ENCODE measurements at regions not wholly inside any gene's neighbourhood (a gene's known extent, or its start where the extent isn't known, plus 50 kb on each side); places are given as distances from the start of the nearest gene placed in this dataset.
"Not testable (repeated sequence)": the region's sequence is repeated elsewhere in the genome, so short reads cannot be mapped to it uniquely, and the experiment has no call there.

DNA sequence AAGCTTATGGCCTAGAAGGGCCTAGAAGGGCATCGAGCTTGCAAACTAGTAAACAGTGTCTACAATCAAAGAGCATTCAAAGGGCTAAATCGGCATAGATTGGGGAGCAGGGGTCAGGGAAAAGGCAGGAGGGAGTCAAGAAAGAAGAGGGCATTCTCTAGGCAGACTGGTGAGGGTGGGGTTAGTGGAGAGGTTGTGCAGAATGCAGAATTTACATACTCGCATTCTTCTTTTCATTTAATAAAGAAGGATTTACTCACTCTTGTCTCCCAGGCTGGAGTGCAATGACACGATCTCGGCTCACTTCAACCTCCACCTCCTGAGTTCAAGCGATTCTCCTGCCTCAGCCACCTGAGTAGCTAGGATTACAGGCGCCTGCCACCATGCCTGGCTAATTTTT, 110.7 kb downstream of the TRIM43 start:
- Histone ChIP-seq H3K9me3 (ENCODE audit: control insufficient read depth in 1 of 2, insufficient read depth in 1 of 2, low read depth in 1 of 2, low read length in 2 of 2) (no peaks in the 10 kb centered on the region), H3K9ac (ENCODE audit: low read length) (no peak overlapping the region), H2AFZ (ENCODE audit: low read depth, low read length, poor library complexity, severe bottlenecking) (no peak overlapping the region), H4K20me1 (ENCODE audit: insufficient read depth) (no peaks in the 10 kb centered on the region), H3K27ac (ENCODE audit: low read depth, low read length) (no peak overlapping the region), H3K27me3 (ENCODE audit: insufficient read depth, low read length) (peaks cover 9% of the 10 kb centered on the region; the same call in 1 of the 2 replicates), H3K4me1 (ENCODE audit: control insufficient read depth in 1 of 2, insufficient read depth in 2 of 2, low read length in 2 of 2) (no peaks in the 10 kb centered on the region), H3K4me3 (replicated peaks in 1 of 2; ENCODE audit: low read depth in 1 of 2, low read length in 2 of 2) (no peak overlapping the region), H3K79me2 (ENCODE audit: insufficient read depth, low read length) (no peaks in the 10 kb centered on the region), H3K36me3 (ENCODE audit: control insufficient read depth in 1 of 2, insufficient read depth in 2 of 2, low read length in 2 of 2) (no peaks in the 10 kb centered on the region), H3K4me2 (ENCODE audit: low read length) (no peak overlapping the region), H3K9me2 (ENCODE audit: insufficient read depth) (no peaks in the 10 kb centered on the region)
- ATAC-seq (no peak), DNase-seq (ENCODE audit: low read depth, low spot score) (no peak)
- ChIA-PET POLR2A (no interaction called here), CTCF (no interaction called here), RAD21 (ENCODE audit: low non-redundant PET in 1 of 2, low total read pairs in 2 of 2, uncharacterized antibody in 2 of 2, unreplicated experiment in 2 of 2) (no interaction called here)
- TF ChIP-seq EZH2phosphoT487 (IDR thresholded peaks at IDR 0.05; ENCODE audit: borderline replicate concordance), result no peak
- no peak for TF ChIP-seq EGR1 (IDR thresholded peaks at IDR 0.05; ENCODE audit: low read depth)
- TF ChIP-seq ELF1 (IDR thresholded peaks at IDR 0.05; ENCODE audit: borderline replicate concordance, low read depth), result no peak
- no peak for TF ChIP-seq SP1 (IDR thresholded peaks at IDR 0.05; ENCODE audit: low read depth)
- no peak for TF ChIP-seq POLR2AphosphoS5 (IDR thresholded peaks at IDR 0.05; ENCODE audit: low read depth, low read length)
- TF ChIP-seq, protein P1, sequence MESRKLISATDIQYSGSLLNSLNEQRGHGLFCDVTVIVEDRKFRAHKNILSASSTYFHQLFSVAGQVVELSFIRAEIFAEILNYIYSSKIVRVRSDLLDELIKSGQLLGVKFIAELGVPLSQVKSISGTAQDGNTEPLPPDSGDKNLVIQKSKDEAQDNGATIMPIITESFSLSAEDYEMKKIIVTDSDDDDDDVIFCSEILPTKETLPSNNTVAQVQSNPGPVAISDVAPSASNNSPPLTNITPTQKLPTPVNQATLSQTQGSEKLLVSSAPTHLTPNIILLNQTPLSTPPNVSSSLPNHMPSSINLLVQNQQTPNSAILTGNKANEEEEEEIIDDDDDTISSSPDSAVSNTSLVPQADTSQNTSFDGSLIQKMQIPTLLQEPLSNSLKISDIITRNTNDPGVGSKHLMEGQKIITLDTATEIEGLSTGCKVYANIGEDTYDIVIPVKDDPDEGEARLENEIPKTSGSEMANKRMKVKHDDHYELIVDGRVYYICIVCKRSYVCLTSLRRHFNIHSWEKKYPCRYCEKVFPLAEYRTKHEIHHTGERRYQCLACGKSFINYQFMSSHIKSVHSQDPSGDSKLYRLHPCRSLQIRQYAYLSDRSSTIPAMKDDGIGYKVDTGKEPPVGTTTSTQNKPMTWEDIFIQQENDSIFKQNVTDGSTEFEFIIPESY (IDR thresholded peaks at IDR 0.05; ENCODE audit: extremely low read depth, insufficient replicate concordance, low read length), result no peak
- TF ChIP-seq CBX3 (IDR thresholded peaks at IDR 0.05; ENCODE audit: low read depth), result no peak
- TF ChIP-seq TCF7L2 (IDR thresholded peaks at IDR 0.05; ENCODE audit: borderline replicate concordance, extremely low read depth, insufficient read depth, insufficient read length), result no peak
- TF ChIP-seq SRF (IDR thresholded peaks at IDR 0.05; ENCODE audit: low read depth), result no peak
- no peak for TF ChIP-seq EZH2 (IDR thresholded peaks at IDR 0.05)
- TF ChIP-seq, protein P2, sequence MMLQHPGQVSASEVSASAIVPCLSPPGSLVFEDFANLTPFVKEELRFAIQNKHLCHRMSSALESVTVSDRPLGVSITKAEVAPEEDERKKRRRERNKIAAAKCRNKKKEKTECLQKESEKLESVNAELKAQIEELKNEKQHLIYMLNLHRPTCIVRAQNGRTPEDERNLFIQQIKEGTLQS (IDR thresholded peaks at IDR 0.05), result no peak
- no peak for TF ChIP-seq ZFX (IDR thresholded peaks at IDR 0.05)
- no peak for TF ChIP-seq YY1 (IDR thresholded peaks at IDR 0.05; ENCODE audit: extremely low read depth, insufficient replicate concordance, low read depth, low read length)
- TF ChIP-seq, protein P3, sequence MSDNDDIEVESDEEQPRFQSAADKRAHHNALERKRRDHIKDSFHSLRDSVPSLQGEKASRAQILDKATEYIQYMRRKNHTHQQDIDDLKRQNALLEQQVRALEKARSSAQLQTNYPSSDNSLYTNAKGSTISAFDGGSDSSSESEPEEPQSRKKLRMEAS (IDR thresholded peaks at IDR 0.05), result no peak
- TF ChIP-seq CEBPB (IDR thresholded peaks at IDR 0.05; ENCODE audit: low read depth), result no peak
- no TSS peak for BruUV-seq (replicated peaks)
- intact Hi-C loops (cut with micrococcal nuclease), result no loop called here

DNA sequence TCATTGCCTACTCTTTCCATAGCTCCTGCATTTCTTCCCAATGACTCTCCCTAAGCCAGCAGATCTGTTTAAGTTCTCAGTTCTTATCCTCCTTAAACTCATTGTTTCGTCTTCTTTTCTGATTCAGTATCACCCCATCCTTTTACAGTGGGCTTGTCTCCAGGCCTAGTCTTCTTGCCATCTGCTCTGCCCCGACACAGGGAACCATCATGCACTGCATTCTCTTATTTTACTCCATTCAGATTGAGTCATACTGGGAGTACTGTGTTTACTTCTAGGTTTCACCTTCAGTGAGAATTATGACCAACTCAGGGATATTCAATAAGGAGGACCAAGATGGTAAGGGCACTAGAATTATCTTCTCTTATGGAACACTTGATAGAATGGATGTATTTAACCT, 115.4 kb downstream of the TRIM43 start:
- BruUV-seq (replicated peaks); POLR2A ChIA-PET: not testable (repeated sequence)

More for the DNA sequence above, 115.4 kb downstream of the TRIM43 start:
- H3K9ac ChIP-seq (ENCODE audit: low read length); intact Hi-C loops (cut with micrococcal nuclease); H3K27me3 ChIP-seq (ENCODE audit: insufficient read depth, low read length); H2AFZ ChIP-seq (ENCODE audit: low read depth, low read length, poor library complexity, severe bottlenecking); H3K36me3 ChIP-seq (ENCODE audit: control insufficient read depth in 1 of 2, insufficient read depth in 2 of 2, low read length in 2 of 2); H3K9me3 ChIP-seq (ENCODE audit: control insufficient read depth in 1 of 2, insufficient read depth in 1 of 2, low read depth in 1 of 2, low read length in 2 of 2); H3K4me1 ChIP-seq (ENCODE audit: control insufficient read depth in 1 of 2, insufficient read depth in 2 of 2, low read length in 2 of 2); H3K27ac ChIP-seq (ENCODE audit: low read depth, low read length); H3K79me2 ChIP-seq (ENCODE audit: insufficient read depth, low read length); H3K9me2 ChIP-seq (ENCODE audit: insufficient read depth); H3K4me3 ChIP-seq (replicated peaks in 1 of 2; ENCODE audit: low read depth in 1 of 2, low read length in 2 of 2); RAD21 ChIA-PET (ENCODE audit: low non-redundant PET in 1 of 2, low total read pairs in 2 of 2, uncharacterized antibody in 2 of 2, unreplicated experiment in 2 of 2); H3K4me2 ChIP-seq (ENCODE audit: low read length); CTCF ChIA-PET; ATAC-seq; DNase-seq (ENCODE audit: low read depth, low spot score); H4K20me1 ChIP-seq (ENCODE audit: insufficient read depth): not testable (repeated sequence)

Measured in HCT116 (cell line).